ENCODE measurements at regions not wholly inside any gene's neighbourhood (a gene's known extent, or its start where the extent isn't known, plus 50 kb on each side); places are given as distances from the start of the nearest gene placed in this dataset.

- H4K20me1 ChIP-seq (ENCODE audit: insufficient read depth): no peaks in the 10 kb centered on the region
- BruUV-seq (replicated peaks): no TSS peak
- intact Hi-C loops (cut with micrococcal nuclease; ENCODE audit: unreplicated experiment): no loop called here
- H3K27ac ChIP-seq: no peak overlapping the region
- no peak overlapping the region for H3K4me3 ChIP-seq
- H2AFZ ChIP-seq: no peak overlapping the region
- no peaks in the 10 kb centered on the region for H3K36me3 ChIP-seq (ENCODE audit: low read depth)
- ChIA-PET POLR2A (ENCODE audit: unreplicated experiment) (no interaction called here), CTCF (no interaction called here)
- H3K79me2 ChIP-seq (ENCODE audit: low read depth): no peaks in the 10 kb centered on the region
- no peaks in the 10 kb centered on the region for H3K4me1 ChIP-seq (replicated peaks; ENCODE audit: insufficient read depth)
- TF ChIP-seq EZH2 (IDR thresholded peaks at IDR 0.05; ENCODE audit: low read depth): no peak
- DNase-seq: no peak
- no peaks in the 10 kb centered on the region for H3F3A ChIP-seq (ENCODE audit: insufficient read depth, low read depth)
- no peaks in the 10 kb centered on the region for H3K9me2 ChIP-seq (ENCODE audit: insufficient read depth)
- H3K9me3 ChIP-seq (ENCODE audit: insufficient read depth, low read depth): no peaks in the 10 kb centered on the region
- H3K27me3 ChIP-seq (ENCODE audit: insufficient read depth, low read depth): peaks cover 33% of the 10 kb centered on the region
- no peak overlapping the region for H3K4me2 ChIP-seq
These were observed 84.1 kb downstream of the GLI2 start for GRCh38 chr2:120819720-120820210.

DNA sequence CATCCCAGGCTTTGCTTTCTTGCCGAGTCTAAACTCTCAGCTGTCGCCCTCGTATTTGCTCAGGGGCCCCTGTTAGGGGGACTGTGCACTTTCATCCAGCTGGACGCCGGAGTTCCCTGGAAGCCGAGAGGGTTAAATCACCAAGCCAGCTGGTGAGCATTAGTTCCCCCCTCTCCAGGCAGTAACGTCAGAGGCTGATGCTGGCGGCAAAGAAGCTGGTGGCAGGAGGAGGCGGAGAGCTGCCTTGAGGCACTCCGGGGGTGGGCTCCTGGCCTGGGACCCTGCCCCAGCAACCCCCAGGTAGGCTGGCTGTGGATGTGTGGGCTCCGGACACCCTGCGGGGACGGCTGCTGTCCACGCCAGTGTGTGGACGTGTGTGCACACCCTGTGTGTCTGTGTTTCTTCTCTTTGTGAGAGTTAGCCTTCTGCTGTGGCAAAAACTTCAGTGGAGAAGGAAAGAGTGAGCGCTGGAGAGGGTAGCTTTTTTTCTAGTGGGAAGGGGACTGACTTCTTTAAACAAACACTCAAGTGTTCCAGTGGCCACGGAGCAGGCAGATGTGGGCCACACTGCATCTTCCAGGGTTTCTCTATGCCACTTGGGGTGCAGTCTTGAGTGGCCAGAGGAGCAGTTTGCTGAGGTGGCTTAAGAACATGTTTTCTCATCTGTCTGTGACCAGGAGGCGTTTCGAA is 84.7 kb downstream of the GLI2 start:
- H3K9me3 ChIP-seq (ENCODE audit: insufficient read depth, low read depth): no peaks in the 10 kb centered on the region
- no peak overlapping the region for H3K4me2 ChIP-seq
- intact Hi-C loops (cut with micrococcal nuclease; ENCODE audit: unreplicated experiment): no loop called here
- peaks cover 29% of the 10 kb centered on the region for H3K27me3 ChIP-seq (ENCODE audit: insufficient read depth, low read depth)
- TF ChIP-seq EZH2 (IDR thresholded peaks at IDR 0.05; ENCODE audit: low read depth): no peak
- TF ChIP-seq CTCF (conservative IDR thresholded peaks at IDR 0.05): no peak
- CTCF ChIA-PET: no interaction called here
- no peak overlapping the region for H3K4me3 ChIP-seq
- H3F3A ChIP-seq (ENCODE audit: insufficient read depth, low read depth): no peaks in the 10 kb centered on the region
- no peaks in the 10 kb centered on the region for H4K20me1 ChIP-seq (ENCODE audit: insufficient read depth)
- H2AFZ ChIP-seq: no peak overlapping the region
- H3K36me3 ChIP-seq (ENCODE audit: low read depth): no peaks in the 10 kb centered on the region
- POLR2A ChIA-PET (ENCODE audit: unreplicated experiment): no interaction called here
- no TSS peak for BruUV-seq (replicated peaks)
- DNase-seq: no peak
- no peaks in the 10 kb centered on the region for H3K4me1 ChIP-seq (replicated peaks; ENCODE audit: insufficient read depth)
- no peaks in the 10 kb centered on the region for H3K9me2 ChIP-seq (ENCODE audit: insufficient read depth)
- no peak overlapping the region for H3K27ac ChIP-seq
- H3K79me2 ChIP-seq (ENCODE audit: low read depth): no peaks in the 10 kb centered on the region

GRCh38 chr2:120820953-120821279 is 85.2 kb downstream of the GLI2 start:
- no peak for DNase-seq
- H2AFZ ChIP-seq: no peak overlapping the region
- no peaks in the 10 kb centered on the region for H3K79me2 ChIP-seq (ENCODE audit: low read depth)
- CTCF ChIA-PET: no interaction called here
- no peaks in the 10 kb centered on the region for H4K20me1 ChIP-seq (ENCODE audit: insufficient read depth)
- no peak overlapping the region for H3K4me3 ChIP-seq
- intact Hi-C loops (cut with micrococcal nuclease; ENCODE audit: unreplicated experiment): no loop called here
- H3K9me3 ChIP-seq (ENCODE audit: insufficient read depth, low read depth): no peaks in the 10 kb centered on the region
- no peaks in the 10 kb centered on the region for H3K9me2 ChIP-seq (ENCODE audit: insufficient read depth)
- H3F3A ChIP-seq (ENCODE audit: insufficient read depth, low read depth): no peaks in the 10 kb centered on the region
- H3K4me1 ChIP-seq (replicated peaks; ENCODE audit: insufficient read depth): no peaks in the 10 kb centered on the region
- POLR2A ChIA-PET (ENCODE audit: unreplicated experiment): no interaction called here
- H3K27ac ChIP-seq: no peak overlapping the region
- peaks cover 27% of the 10 kb centered on the region for H3K27me3 ChIP-seq (ENCODE audit: insufficient read depth, low read depth)
- no TSS peak for BruUV-seq (replicated peaks)
- H3K4me2 ChIP-seq: no peak overlapping the region
- TF ChIP-seq EZH2 (IDR thresholded peaks at IDR 0.05; ENCODE audit: low read depth) (no peak), CTCF (conservative IDR thresholded peaks at IDR 0.05) (no peak)
- no peaks in the 10 kb centered on the region for H3K36me3 ChIP-seq (ENCODE audit: low read depth)
